IPS-18c (cell line): ENCODE measurements at regions not wholly inside any gene's neighbourhood (a gene's known extent, or its start where the extent isn't known, plus 50 kb on each side); places are given as distances from the start of the nearest gene placed in this dataset.
"Not testable (repeated sequence)": the region's sequence is repeated elsewhere in the genome, so short reads cannot be mapped to it uniquely, and the experiment has no call there.

Source experiments
- H3K4me3 ChIP-seq: 2 replicates; pipeline ENCODE4 v1.7.0; 2013; ENCODE audit warnings: low read depth, mild to moderate bottlenecking, low read length, moderate library complexity; ENCODE audit not compliant: insufficient read depth
- H3K9me3 ChIP-seq: one replicate; pipeline ENCODE4 v1.6.1; 2013; ENCODE audit warnings: mild to moderate bottlenecking, low read length, moderate library complexity; ENCODE audit not compliant: control insufficient read depth, insufficient read depth

DNA sequence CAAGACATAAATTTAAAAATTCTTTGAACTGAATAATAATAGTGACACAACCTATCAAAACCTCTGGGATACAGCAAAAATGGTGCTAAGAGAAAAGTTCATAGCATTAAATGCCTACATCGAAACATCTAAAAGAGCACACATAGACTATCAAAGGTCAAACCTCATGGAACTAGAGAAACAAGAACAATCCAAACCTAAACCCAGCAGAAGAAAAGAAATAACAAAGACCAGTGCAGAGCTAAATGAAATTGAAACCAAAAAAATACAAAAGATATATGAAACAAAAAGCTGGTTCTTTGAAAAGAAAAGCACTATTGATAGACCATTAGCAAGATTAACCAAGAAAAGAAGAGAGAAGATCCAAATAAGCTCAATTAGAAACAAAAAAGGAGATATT lies 293.8 kb upstream of the CXADR start:
- H3K9me3 ChIP-seq, H3K4me3 ChIP-seq: not testable (repeated sequence)

DNA sequence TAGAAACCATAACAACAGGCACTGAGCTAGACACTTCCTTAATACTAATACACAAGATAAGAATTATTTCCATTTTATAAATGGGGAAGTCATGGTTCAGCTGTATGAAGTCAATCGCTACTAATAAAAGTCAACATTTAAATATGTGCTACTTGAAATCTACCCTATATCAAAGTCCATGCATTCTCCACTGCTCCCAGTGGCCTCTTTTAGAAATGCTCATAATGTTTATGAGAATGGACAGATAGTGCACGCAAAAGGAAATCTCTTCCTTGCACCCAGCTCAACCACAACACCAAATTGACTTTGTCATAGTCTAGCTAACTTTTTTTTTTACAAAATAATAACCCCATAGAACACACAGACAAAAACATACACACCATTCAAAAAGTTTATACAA lies 281.7 kb upstream of the CXADR start:
- H3K9me3 ChIP-seq = no peaks in the 10 kb centered on the region
- H3K4me3 ChIP-seq = no peak overlapping the region

DNA sequence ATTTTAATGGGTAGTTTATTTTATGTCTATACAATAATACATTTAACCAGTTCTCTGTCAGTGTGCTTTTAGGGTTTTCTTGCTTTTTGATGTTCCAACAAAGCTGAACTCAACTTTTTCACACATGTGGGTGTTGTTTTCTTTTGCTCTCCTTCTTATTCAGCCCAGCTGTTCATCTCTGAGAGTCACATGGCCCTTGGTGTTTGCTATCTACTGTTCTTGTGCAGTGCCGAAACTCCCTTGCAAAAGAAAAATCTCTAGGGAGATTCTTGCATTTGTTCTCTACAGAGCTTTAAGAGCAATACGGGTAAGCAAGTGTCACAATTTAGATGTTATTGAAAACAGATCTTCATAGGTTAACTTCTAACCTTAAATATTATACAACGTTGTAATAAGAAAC lies 281.1 kb upstream of the CXADR start:
- Histone ChIP-seq H3K4me3 (no peak overlapping the region), H3K9me3 (no peaks in the 10 kb centered on the region)

DNA sequence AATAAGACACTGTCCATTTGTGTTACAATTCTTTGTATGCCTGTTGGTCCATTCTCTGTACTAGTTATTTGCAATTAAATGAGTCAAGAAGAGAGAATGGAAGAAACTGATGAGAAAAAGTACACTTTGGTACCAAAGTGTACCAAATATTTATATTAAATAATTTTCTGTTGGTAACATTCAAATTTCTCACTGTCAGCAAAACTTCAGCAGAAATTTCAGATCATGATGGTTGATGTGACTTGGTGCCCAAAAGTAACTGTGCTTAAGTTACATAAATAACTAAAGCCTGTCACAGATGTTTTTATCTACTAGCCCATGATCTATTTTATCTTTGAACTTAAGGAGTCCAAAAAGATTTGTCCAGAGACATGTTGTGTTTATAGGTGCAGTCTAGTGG lies 274.4 kb upstream of the CXADR start:
- no peak overlapping the region for H3K4me3 ChIP-seq
- H3K9me3 ChIP-seq = no peaks in the 10 kb centered on the region

DNA sequence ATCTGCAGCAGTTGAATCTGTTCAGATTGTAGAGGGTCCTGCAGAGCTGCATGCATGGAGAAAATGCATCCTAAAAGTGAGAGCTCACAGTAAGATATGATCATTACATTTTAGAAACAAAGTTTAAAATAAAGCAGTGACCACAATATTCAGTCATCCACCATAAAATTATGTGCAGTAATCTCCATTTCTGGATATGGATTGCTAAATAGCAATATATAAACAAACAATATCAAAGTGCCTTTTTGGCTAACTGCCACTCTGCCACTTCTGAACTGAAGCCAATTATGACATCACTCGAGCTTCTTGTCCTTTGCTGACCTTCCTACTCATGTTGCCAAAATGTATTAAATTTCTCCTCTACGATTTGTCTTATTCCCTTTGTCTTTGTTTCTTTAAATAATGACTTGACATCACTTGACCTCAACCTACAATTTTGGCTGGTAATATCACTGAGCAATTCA lies 262.0 kb upstream of the CXADR start:
- Histone ChIP-seq H3K9me3 (no peaks in the 10 kb centered on the region), H3K4me3 (no peak overlapping the region)

- no peak overlapping the region for H3K4me3 ChIP-seq
- no peaks in the 10 kb centered on the region for H3K9me3 ChIP-seq
These were observed 255.1 kb upstream of the CXADR start for GRCh38 chr21:17257784-17258183.

- no peaks in the 10 kb centered on the region for H3K9me3 ChIP-seq
- H3K4me3 ChIP-seq = no peak overlapping the region
These were observed 248.7 kb upstream of the CXADR start for GRCh38 chr21:17264182-17264581.

GRCh38 chr21:17269760-17270159 lies 243.1 kb upstream of the CXADR start:
- Histone ChIP-seq H3K4me3 (no peak overlapping the region), H3K9me3 (no peaks in the 10 kb centered on the region)

GRCh38 chr21:17270229-17270628 lies 242.6 kb upstream of the CXADR start:
- Histone ChIP-seq H3K4me3 (no peak overlapping the region), H3K9me3 (no peaks in the 10 kb centered on the region)

DNA sequence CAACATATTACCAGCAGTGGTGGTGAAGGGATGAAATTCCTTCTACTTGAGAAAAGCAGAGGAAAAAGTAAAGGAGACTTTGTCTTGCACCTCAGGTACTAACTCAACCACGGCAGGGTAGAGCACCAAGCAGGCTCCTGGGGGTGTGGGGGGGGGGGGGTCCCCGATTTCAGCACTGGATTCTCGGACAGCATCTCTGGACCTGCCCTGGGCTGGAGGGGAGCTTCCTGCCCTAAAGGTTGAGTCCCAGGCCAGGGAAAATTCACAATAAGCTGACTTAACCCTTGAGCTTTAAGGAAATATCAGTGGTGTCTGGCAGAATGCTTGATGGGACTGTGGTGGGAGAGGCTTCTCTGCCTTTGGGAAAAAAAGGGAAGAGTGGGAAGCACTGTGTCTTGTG lies 233.2 kb upstream of the CXADR start:
- Histone ChIP-seq H3K9me3 (peaks cover 2% of the 10 kb centered on the region), H3K4me3 (no peak overlapping the region)

DNA sequence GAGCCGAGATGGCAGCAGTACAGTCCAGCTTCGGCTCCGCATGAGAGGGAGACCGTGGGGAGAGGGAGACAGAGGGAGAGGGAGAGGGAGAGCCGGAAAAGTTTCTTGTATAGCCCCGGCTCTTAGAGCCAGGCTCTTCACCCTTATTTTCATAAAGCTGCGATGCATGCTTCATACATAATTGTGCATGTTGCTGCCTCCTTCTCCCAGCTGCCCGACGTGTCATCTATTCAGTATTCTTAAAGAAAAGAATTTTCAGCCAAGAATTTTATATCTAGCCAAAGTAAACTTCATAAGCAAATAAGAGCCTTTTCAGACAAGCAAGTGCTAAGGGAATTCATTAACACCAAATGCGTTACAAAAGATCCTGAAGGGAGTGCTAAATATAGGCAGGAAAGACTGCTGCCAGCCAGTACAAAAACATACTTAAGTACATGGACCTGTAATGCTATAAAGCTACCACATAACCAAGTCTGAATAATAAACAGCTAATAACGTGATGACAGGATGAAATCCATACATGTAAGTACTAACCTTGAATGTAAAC lies 219.8 kb upstream of the CXADR start:
- H3K9me3 ChIP-seq = peaks cover 12% of the 10 kb centered on the region
- H3K4me3 ChIP-seq = not testable (repeated sequence)

DNA sequence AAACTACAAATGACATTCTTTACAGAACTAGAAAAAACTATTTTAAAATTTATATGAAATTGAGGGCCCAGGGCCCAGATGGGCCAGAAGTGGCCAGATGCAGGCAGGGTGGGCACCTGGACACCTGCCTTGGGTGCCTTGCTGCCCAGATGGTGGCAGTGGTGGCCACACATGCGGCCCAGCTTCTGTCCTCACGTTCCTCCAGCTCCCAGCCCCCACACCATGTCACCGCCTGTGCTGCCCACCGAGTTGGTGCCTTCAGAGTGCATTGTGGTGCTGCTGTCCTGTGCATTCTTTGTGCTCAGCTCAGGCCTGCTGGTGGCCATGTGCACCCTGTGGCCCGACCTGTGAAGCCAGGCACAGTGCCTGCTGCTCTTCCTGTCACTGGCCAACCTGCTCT lies 216.8 kb upstream of the CXADR start:
- H3K4me3 ChIP-seq = no peak overlapping the region
- H3K9me3 ChIP-seq = peaks cover 12% of the 10 kb centered on the region

DNA sequence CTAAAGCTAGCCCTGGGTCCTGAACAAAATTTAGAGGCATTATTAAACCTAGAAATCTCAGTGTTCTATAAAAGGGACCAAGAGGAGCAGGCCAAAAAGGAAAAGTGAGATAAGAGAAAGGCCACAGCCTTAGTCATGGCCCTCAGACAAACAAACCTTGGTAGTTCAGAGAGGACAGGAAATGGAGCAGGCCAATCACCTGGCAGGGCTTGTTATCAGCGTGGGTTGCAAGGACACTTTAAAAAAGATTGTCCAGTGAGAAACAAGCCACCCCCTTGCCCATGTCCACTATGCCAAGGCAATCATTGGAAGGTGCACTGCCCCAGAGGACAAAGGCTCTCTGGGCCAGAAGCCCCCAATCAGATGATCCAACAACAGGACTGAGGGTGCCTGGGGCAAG lies 213.3 kb upstream of the CXADR start:
- peaks cover 10% of the 10 kb centered on the region for H3K9me3 ChIP-seq
- H3K4me3 ChIP-seq = not testable (repeated sequence)

DNA sequence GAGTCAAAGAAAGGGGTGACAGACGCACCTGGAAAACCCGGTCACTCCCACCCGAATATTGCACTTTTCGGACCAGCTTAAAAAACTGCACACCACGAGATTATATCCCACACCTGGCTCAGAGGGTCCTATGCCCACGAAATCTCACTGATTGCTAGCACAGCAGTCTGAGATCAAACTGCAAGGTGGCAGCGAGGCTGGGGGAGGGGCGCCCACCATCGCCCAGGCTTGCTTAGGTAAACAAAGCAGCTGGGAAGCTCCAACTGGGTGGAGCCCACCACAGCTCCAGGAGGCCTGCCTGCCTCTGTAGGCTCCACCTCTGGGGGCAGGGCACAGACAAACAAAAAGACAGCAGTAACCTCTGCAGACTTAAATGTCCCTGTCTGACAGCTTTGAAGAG lies 185.1 kb upstream of the CXADR start:
- not testable (repeated sequence) for H3K9me3 ChIP-seq, H3K4me3 ChIP-seq

- H3K4me3 ChIP-seq = no peak overlapping the region
These were observed 178.4 kb upstream of the CXADR start for GRCh38 chr21:17334484-17334883.

GRCh38 chr21:17340081-17340480 lies 172.8 kb upstream of the CXADR start:
- Histone ChIP-seq H3K9me3 (peaks cover 1% of the 10 kb centered on the region), H3K4me3 (no peak overlapping the region)

More at GRCh38 chr21:17334484-17334883, 178.4 kb upstream of the CXADR start:
- no peaks in the 10 kb centered on the region for H3K9me3 ChIP-seq

DNA sequence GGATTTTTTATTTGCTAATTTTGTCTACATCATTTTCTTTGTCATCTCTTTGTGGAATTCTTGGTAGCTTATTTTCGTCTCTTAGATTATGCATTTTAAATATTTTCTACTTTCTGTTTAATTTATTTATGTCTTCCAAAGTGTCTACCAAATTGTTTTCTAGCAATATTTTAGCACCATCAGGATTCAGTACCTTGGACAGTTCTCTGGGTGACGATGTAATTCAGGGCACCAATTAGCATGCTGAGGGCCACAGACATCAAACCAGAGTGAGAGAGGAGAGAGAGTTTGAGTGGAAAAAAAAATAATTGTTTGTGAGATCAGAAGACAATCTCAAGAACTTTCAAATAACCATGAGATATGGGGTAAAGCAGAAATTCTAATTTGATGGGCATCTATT lies 169.8 kb upstream of the CXADR start:
- Histone ChIP-seq H3K9me3 (peaks cover 2% of the 10 kb centered on the region), H3K4me3 (no peak overlapping the region)

DNA sequence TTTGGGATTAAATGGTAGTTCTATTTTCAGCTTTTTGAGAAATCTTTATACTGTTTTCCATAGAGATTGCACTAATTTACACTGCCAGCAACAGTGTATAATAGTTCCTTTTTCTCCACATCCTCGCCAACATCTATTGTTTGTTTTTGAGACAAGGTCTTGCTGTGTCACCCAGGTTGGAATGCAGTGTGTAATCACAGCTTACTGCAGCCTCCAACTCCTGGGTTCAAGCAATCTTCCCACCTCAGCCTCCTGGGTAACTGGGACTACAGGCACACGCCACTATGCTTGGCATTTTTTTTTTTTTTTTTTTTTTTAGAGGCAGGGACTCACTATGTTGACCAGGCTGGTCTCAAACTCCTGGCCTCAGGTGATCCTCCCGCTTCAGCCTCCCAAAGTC lies 164.5 kb upstream of the CXADR start:
- H3K9me3 ChIP-seq = peaks cover 2% of the 10 kb centered on the region
- no peak overlapping the region for H3K4me3 ChIP-seq

- no peak overlapping the region for H3K4me3 ChIP-seq
- peaks cover 2% of the 10 kb centered on the region for H3K9me3 ChIP-seq
These were observed 164.0 kb upstream of the CXADR start for GRCh38 chr21:17348849-17349248.
